Choroid plexus epithelial cell (primary cell): ENCODE measurements at regions not wholly inside any gene's neighbourhood (a gene's known extent, or its start where the extent isn't known, plus 50 kb on each side); places are given as distances from the start of the nearest gene placed in this dataset.

ENCODE experiments used
- DNase-seq: peaks from one replicate; pipeline ENCODE4 v3.0.0-alpha.2; 2010; ENCODE audit warnings: low read depth
- H3K4me3 ChIP-seq: 2 replicates; pipeline ENCODE4 v1.5.1; 2011; ENCODE audit warnings: low read depth, mild to moderate bottlenecking, control low read depth, low read length, moderate library complexity
- CTCF ChIP-seq: conservative IDR thresholded peaks from 2 replicates; pipeline ENCODE4 v1.5.1; 2011; ENCODE audit warnings: low read depth, mild to moderate bottlenecking, control low read depth, inconsistent platforms, low read length, moderate library complexity

- DNase-seq: no peak
- no peak overlapping the region for H3K4me3 ChIP-seq
- no peak for TF ChIP-seq CTCF
These were observed 742.7 kb upstream of the FOXG1 start for GRCh38 chr14:28023853-28024252.

GRCh38 chr14:28052251-28052650 is 714.3 kb upstream of the FOXG1 start:
- H3K4me3 ChIP-seq: no peak overlapping the region
- no peak for DNase-seq
- TF ChIP-seq CTCF: no peak

- no peak overlapping the region for H3K4me3 ChIP-seq
- no peak for DNase-seq
- TF ChIP-seq CTCF: no peak
These were observed 711.6 kb upstream of the FOXG1 start for GRCh38 chr14:28055008-28055407.

- H3K4me3 ChIP-seq: peak overlapping the region; percentile 15
- DNase-seq: peak; percentile 17
- no peak for TF ChIP-seq CTCF
These were observed 709.0 kb upstream of the FOXG1 start for GRCh38 chr14:28057359-28058296.

GRCh38 chr14:28059254-28059653 is 707.3 kb upstream of the FOXG1 start:
- TF ChIP-seq CTCF: no peak
- H3K4me3 ChIP-seq: no peak overlapping the region
- DNase-seq: no peak

GRCh38 chr14:28061006-28061405 is 705.6 kb upstream of the FOXG1 start:
- H3K4me3 ChIP-seq: no peak overlapping the region
- TF ChIP-seq CTCF: no peak
- DNase-seq: peak; percentile 17

GRCh38 chr14:28077021-28077420 is 689.6 kb upstream of the FOXG1 start:
- no peak overlapping the region for H3K4me3 ChIP-seq
- no peak for TF ChIP-seq CTCF
- no peak for DNase-seq
